Mesothelial cell of epicardium (in vitro differentiated cells): ENCODE measurements at regions not wholly inside any gene's neighbourhood (a gene's known extent, or its start where the extent isn't known, plus 50 kb on each side); places are given as distances from the start of the nearest gene placed in this dataset.

Experiments
- DNase-seq, 2 experiments: peaks; one replicate each; pipeline ENCODE4 v3.0.0; 2021; ENCODE audit warnings: low spot score in 2 of 2; ENCODE audit not compliant: unreplicated experiment in 2 of 2
- H3K27ac Mint-ChIP-seq: 2 replicates; pipeline ENCODE4 v1.8.0; 2021; ENCODE audit warnings: mixed read lengths
- H3K27me3 Mint-ChIP-seq: 2 replicates; pipeline ENCODE4 v1.8.0; 2021; ENCODE audit warnings: low read depth, mixed read lengths
- H3K36me3 Mint-ChIP-seq: 2 replicates; pipeline ENCODE4 v1.8.0; 2021; ENCODE audit warnings: mixed read lengths
- H3K4me1 Mint-ChIP-seq: 2 replicates; pipeline ENCODE4 v1.8.0; 2021; ENCODE audit warnings: mixed read lengths
- H3K4me3 Mint-ChIP-seq: 2 replicates; pipeline ENCODE4 v1.8.0; 2021; ENCODE audit warnings: mild to moderate bottlenecking, moderate library complexity, mixed read lengths
- H3K9me3 Mint-ChIP-seq: 2 replicates; pipeline ENCODE4 v1.8.0; 2021; ENCODE audit warnings: mixed read lengths
- TF ChIP-seq, protein P1 (sequence below): fragments of 200-600 bp; sonication (generic); IDR thresholded peaks from one replicate; pipeline ENCODE4 v1.5.0; 2021; ENCODE audit warnings: antibody characterized with exemption; ENCODE audit not compliant: unreplicated experiment

DNA sequence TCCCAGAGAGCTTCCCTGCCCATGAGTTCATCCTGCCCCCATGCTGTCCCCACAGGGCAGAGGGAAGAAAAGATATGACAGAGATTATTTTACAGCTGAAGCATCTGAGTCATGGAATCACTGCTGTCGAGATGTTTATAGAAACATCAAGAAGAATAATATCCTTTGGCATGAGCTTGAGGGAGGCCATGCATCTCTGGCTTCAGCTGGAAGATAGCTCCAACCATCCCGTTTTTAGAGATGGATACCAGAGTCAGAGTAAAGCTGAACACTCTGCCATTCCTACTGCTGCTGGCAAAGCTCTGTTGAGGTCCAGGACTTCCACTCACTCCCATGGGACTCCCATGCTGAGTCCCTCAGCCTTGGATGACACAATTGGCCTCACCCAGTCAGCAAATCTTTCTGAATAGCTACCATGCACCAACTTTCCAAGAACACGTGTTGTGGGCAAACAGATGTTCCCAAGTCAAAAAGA lies 167.8 kb downstream of the TTC32 start:
- no peak overlapping the region for H3K27ac Mint-ChIP-seq
- TF ChIP-seq, protein P1, sequence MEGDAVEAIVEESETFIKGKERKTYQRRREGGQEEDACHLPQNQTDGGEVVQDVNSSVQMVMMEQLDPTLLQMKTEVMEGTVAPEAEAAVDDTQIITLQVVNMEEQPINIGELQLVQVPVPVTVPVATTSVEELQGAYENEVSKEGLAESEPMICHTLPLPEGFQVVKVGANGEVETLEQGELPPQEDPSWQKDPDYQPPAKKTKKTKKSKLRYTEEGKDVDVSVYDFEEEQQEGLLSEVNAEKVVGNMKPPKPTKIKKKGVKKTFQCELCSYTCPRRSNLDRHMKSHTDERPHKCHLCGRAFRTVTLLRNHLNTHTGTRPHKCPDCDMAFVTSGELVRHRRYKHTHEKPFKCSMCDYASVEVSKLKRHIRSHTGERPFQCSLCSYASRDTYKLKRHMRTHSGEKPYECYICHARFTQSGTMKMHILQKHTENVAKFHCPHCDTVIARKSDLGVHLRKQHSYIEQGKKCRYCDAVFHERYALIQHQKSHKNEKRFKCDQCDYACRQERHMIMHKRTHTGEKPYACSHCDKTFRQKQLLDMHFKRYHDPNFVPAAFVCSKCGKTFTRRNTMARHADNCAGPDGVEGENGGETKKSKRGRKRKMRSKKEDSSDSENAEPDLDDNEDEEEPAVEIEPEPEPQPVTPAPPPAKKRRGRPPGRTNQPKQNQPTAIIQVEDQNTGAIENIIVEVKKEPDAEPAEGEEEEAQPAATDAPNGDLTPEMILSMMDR = no peak

DNA sequence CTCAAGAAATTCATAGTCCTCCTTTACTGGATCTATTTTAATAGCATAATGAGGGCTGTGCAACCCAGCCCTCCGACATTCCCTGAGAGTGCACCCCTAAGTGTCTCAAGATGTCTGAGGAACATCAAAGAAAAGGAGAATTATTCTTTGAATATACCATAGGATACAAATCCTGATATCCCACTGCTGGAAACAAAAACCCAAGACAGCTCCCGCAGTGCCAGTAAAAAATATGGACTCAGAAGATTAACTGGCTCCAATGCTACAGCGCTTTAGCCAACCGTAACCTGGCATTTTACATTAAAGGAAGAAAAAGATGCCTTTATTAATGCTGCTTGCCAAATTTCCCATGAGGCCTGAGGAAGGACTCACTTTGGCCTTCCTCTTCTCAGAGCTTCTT lies 168.4 kb downstream of the TTC32 start:
- TF ChIP-seq, protein P1 = no peak
- Mint-ChIP-seq H3K36me3 (no peaks in the 10 kb centered on the region), H3K4me3 (no peak overlapping the region), H3K27me3 (peaks cover 5% of the 10 kb centered on the region), H3K9me3 (no peaks in the 10 kb centered on the region), H3K4me1 (peaks cover 3% of the 10 kb centered on the region), H3K27ac (no peak overlapping the region)
- DNase-seq = no peak

More for the DNA sequence above, 167.8 kb downstream of the TTC32 start:
- DNase-seq = no peak
- no peaks in the 10 kb centered on the region for H3K9me3 Mint-ChIP-seq
- H3K27me3 Mint-ChIP-seq = peaks cover 4% of the 10 kb centered on the region
- no peak overlapping the region for H3K4me3 Mint-ChIP-seq
- H3K4me1 Mint-ChIP-seq = peaks cover 3% of the 10 kb centered on the region
- no peaks in the 10 kb centered on the region for H3K36me3 Mint-ChIP-seq

DNA sequence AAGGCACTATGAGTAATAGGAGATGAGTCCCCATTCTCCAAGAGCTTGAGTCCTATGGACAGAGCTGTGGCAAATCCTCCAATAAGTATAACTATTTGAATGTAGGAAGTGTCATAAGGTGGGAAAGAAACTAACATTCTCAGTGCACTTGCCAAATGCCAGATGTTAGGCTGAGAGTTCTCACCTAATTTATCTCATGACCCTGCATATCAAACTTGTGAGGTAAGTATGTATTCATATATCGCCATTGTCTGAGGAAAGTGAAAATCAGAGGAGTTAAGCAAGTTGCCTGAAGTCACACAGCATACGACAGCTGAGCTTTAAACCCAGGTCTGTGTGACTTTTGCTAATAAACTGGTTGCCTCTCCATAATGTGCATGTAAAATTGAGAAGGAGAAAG lies 169.5 kb downstream of the TTC32 start:
- H3K4me3 Mint-ChIP-seq = no peak overlapping the region
- peaks cover 9% of the 10 kb centered on the region for H3K27me3 Mint-ChIP-seq
- H3K9me3 Mint-ChIP-seq = no peaks in the 10 kb centered on the region
- no peaks in the 10 kb centered on the region for H3K36me3 Mint-ChIP-seq
- DNase-seq = no peak
- H3K4me1 Mint-ChIP-seq = peaks cover 3% of the 10 kb centered on the region
- no peak overlapping the region for H3K27ac Mint-ChIP-seq
- TF ChIP-seq, protein P1 = no peak

DNA sequence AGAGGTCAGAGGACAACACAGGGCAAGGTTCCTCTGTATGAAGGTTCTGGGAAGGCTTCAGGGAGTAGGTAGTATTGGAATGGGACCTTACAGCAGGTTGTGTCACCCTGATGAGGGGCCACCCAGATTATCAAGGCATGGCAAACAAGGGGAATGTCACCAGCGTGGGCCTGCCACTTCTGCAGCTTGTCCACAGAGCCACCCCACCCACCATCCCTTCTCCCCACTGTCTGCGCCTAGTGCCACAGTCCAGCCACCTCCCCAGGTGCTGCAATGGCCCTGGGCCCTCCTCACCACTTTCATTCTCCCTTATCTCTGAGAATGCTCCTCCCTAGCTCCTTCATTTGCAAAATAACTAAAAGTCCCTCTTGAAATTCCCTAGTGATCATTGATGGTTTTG lies 170.3 kb downstream of the TTC32 start:
- Mint-ChIP-seq H3K4me1 (peaks cover 3% of the 10 kb centered on the region), H3K4me3 (no peak overlapping the region), H3K36me3 (no peaks in the 10 kb centered on the region), H3K27me3 (peaks cover 11% of the 10 kb centered on the region), H3K9me3 (no peaks in the 10 kb centered on the region), H3K27ac (no peak overlapping the region)
- DNase-seq = no peak
- TF ChIP-seq, protein P1 = no peak

DNA sequence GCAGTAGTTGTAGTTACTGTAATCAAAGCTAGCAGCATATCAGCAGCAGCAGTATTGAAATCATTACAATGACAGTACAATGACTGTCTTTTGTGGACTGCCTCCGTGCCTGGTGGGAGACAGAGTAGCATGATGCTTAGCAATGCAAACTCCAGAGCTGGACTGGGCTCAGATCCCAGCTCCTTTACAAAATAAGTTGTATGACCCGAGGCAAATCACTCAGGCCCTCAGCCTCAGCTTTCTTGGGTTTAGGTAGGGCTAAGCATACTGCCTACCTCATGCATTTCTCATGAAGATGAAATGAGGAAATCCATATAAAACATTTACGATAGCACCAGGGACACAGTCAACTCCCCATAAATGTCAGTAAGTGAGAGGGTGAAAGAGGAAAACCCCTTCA lies 170.7 kb downstream of the TTC32 start:
- peaks cover 11% of the 10 kb centered on the region for H3K27me3 Mint-ChIP-seq
- no peaks in the 10 kb centered on the region for H3K36me3 Mint-ChIP-seq
- H3K4me3 Mint-ChIP-seq = no peak overlapping the region
- no peak for DNase-seq
- H3K9me3 Mint-ChIP-seq = no peaks in the 10 kb centered on the region
- TF ChIP-seq, protein P1 = no peak
- H3K27ac Mint-ChIP-seq = no peak overlapping the region
- H3K4me1 Mint-ChIP-seq = peaks cover 3% of the 10 kb centered on the region

DNA sequence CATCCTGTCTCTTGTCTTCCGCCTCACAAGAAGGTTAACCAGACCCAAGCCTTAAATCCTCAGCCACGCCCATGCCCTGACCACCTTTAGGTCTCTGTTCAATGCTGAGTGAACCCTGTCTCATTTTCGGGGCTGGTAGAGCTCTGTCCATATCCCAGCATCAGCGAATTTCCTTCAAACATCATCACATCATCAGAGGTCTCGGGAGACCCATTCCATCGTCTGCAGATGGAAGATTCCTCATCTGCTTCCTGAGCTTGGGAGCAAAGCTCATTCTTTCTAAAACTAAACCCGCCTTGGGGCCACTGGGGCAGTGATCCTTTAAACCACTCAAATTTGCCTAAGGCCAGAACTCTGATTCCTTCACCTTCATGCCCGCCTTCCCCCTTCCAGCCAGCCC lies 173.7 kb downstream of the TTC32 start:
- Mint-ChIP-seq H3K27ac (no peak overlapping the region), H3K4me3 (no peak overlapping the region), H3K27me3 (peaks cover 11% of the 10 kb centered on the region), H3K4me1 (no peaks in the 10 kb centered on the region), H3K36me3 (no peaks in the 10 kb centered on the region), H3K9me3 (no peaks in the 10 kb centered on the region)
- TF ChIP-seq, protein P1 = no peak
- no peak for DNase-seq
